ENCODE measurements at regions not wholly inside any gene's neighbourhood (a gene's known extent, or its start where the extent isn't known, plus 50 kb on each side); places are given as distances from the start of the nearest gene placed in this dataset.

DNA sequence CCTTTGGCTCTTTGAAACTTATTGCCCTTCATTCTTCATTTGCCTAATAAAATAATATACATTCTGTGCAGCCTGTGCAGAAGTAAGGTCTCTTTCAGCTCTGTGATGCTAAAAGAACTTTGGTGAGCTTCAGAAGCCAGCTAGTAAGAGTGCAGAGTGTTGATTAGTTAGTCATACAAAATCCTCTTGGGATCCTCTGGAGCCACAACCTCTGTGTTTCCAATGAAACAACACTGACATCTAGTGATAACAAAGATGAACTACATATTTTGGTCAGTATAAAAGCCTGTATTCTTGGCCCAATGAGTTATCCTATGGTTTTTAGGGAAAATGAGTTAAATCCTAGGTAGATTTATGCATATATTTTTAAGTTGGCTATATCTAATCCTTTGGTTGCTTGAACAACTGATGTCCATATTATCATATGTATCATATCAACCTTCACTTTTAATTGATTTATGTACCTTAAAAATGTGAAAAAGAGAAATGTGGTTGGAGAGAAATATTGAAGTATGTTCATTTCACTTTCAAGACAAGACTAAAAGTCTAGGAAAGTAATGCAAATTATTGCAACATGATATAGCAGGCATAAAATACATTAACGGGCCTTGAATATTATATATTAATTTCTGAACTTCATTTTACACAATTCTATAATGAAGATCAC is 158.4 kb downstream of the KLHL28 start:
- Histone ChIP-seq H3K27me3 (ENCODE audit: low read depth) (no peaks in the 10 kb centered on the region), H3K4me1 (no peaks in the 10 kb centered on the region), H3K27ac (replicated peaks) (no peak overlapping the region), H3K4me3 (no peak overlapping the region), H3K36me3 (no peaks in the 10 kb centered on the region), H3K9me3 (replicated peaks) (no peaks in the 10 kb centered on the region)
- intact Hi-C loops (cut with micrococcal nuclease): no loop called here
- TF ChIP-seq, protein P1, sequence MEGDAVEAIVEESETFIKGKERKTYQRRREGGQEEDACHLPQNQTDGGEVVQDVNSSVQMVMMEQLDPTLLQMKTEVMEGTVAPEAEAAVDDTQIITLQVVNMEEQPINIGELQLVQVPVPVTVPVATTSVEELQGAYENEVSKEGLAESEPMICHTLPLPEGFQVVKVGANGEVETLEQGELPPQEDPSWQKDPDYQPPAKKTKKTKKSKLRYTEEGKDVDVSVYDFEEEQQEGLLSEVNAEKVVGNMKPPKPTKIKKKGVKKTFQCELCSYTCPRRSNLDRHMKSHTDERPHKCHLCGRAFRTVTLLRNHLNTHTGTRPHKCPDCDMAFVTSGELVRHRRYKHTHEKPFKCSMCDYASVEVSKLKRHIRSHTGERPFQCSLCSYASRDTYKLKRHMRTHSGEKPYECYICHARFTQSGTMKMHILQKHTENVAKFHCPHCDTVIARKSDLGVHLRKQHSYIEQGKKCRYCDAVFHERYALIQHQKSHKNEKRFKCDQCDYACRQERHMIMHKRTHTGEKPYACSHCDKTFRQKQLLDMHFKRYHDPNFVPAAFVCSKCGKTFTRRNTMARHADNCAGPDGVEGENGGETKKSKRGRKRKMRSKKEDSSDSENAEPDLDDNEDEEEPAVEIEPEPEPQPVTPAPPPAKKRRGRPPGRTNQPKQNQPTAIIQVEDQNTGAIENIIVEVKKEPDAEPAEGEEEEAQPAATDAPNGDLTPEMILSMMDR (IDR thresholded peaks at IDR 0.05; ENCODE audit: borderline replicate concordance): peak; percentile 82
- DNase-seq: no peak

DNA sequence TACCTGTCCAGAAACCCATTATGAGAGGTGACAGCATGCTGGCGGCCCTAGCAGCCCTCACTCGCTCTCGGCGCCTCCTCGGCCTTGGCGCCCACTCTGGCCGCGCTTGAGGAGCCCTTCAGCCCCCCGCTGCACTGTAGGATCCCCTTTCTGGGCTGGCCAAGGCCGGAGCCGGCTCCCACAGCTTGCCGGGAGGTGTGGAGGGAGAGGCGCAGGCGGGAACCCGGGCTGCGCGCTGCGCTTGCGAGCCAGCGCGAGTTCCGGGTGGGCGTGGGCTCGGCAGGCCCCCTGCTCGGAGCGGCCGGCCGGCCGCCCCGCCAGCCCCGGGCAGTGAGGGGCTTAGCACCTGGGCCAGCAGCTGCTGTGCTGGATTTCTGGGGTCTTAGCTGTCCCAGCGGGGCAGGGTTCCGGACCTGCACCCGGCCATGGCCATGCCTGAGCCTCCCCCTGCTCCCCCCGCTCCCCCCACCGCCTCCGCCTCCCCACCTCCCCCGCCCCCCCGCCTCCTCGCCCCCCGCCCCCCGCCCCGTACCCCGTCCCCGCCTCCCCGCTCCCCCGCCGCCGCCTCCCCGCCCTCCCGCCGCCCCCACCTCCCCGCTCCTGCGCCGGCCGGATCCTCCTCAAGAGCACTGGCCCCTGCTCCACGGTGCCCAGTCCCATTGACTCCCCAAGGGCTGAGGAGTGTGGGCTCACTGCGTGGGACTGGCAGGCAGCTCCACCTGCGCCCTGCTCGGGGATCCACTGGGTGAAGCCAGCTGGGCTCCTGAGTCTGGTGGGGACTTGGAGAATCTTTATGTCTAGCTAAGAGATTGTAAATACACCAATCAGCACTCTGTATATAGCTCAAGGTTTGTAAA is 163.1 kb downstream of the KLHL28 start:
- no peak overlapping the region for H3K27ac ChIP-seq (replicated peaks)
- H3K27me3 ChIP-seq (ENCODE audit: low read depth): no peaks in the 10 kb centered on the region
- H3K4me3 ChIP-seq: no peak overlapping the region
- TF ChIP-seq, protein P1 (IDR thresholded peaks at IDR 0.05; ENCODE audit: borderline replicate concordance): no peak
- DNase-seq: no peak
- H3K4me1 ChIP-seq: no peaks in the 10 kb centered on the region
- H3K36me3 ChIP-seq: no peaks in the 10 kb centered on the region
- intact Hi-C loops (cut with micrococcal nuclease): no loop called here
- H3K9me3 ChIP-seq (replicated peaks): no peaks in the 10 kb centered on the region

DNA sequence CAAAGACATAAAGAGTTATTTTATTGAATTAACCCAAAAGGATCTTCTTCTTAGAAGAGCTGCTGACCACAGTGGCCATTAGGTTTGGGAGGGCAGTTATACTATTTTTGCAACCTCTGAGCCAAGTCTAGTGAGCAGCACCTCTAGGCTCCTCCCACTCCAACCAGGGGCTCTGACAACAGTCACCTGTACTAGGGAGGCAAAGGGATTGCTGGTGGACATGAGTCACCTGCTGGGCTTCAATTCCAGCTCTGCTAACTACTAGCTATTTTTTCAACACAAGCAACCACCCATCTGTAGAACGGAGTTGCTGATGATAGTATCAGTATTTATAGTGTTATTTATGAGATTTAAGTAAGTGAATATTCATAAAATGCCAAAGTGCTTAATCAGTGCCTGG is 166.0 kb downstream of the KLHL28 start:
- Histone ChIP-seq H3K4me1 (no peaks in the 10 kb centered on the region), H3K36me3 (no peaks in the 10 kb centered on the region), H3K4me3 (no peak overlapping the region), H3K27me3 (ENCODE audit: low read depth) (no peaks in the 10 kb centered on the region), H3K27ac (replicated peaks) (no peak overlapping the region), H3K9me3 (replicated peaks) (no peaks in the 10 kb centered on the region)
- DNase-seq: no peak
- intact Hi-C loops (cut with micrococcal nuclease): no loop called here
- TF ChIP-seq, protein P1 (IDR thresholded peaks at IDR 0.05; ENCODE audit: borderline replicate concordance): no peak

DNA sequence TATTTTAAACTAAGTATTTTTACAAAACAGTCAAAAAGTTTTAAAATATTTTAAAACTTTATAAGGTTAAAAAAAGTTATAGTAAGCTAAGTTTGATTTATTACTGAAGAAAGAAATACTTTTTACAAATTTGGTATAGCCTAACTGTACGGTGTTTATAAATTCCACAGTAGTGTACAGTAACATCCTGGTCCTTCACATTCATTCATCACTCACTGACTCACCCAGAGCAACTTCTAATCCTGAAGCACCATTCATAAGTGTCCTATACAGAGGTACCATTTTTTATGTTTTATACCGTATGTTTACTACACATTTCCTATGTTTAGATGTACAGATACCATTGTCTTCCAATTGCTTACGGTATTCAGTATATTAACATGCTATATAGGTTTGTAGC is 170.0 kb downstream of the KLHL28 start:
- intact Hi-C loops (cut with micrococcal nuclease): no loop called here
- H3K27ac ChIP-seq (replicated peaks): no peak overlapping the region
- H3K9me3 ChIP-seq (replicated peaks): no peaks in the 10 kb centered on the region
- no peaks in the 10 kb centered on the region for H3K4me1 ChIP-seq
- H3K4me3 ChIP-seq: no peak overlapping the region
- no peak for DNase-seq
- TF ChIP-seq, protein P1 (IDR thresholded peaks at IDR 0.05; ENCODE audit: borderline replicate concordance): no peak
- no peaks in the 10 kb centered on the region for H3K27me3 ChIP-seq (ENCODE audit: low read depth)
- no peaks in the 10 kb centered on the region for H3K36me3 ChIP-seq

DNA sequence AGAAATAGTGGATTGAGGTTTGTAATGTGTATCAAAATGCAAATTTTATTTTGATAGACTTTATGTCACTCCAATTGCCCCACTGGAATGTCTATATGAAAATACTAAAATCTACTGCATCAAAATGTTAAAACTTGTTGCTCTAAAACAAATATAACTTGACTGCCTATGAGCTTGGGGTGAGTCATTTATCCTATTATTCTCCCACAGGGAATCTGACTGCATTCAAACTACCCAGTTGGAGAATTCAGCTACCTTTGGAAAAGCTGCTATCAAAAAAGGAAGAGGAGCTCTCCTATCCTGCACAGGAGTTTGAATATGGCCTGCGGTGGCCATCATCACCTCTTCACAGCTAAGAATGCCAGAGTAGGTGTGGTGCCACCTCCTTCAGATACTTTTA is 173.1 kb downstream of the KLHL28 start:
- no peaks in the 10 kb centered on the region for H3K27me3 ChIP-seq (ENCODE audit: low read depth)
- no peaks in the 10 kb centered on the region for H3K9me3 ChIP-seq (replicated peaks)
- H3K4me1 ChIP-seq: no peaks in the 10 kb centered on the region
- DNase-seq: no peak
- TF ChIP-seq, protein P1 (IDR thresholded peaks at IDR 0.05; ENCODE audit: borderline replicate concordance): no peak
- no peak overlapping the region for H3K4me3 ChIP-seq
- intact Hi-C loops (cut with micrococcal nuclease): no loop called here
- H3K27ac ChIP-seq (replicated peaks): no peak overlapping the region
- H3K36me3 ChIP-seq: no peaks in the 10 kb centered on the region
